ENCODE measurements at regions not wholly inside any gene's neighbourhood (a gene's known extent, or its start where the extent isn't known, plus 50 kb on each side); places are given as distances from the start of the nearest gene placed in this dataset.

DNA sequence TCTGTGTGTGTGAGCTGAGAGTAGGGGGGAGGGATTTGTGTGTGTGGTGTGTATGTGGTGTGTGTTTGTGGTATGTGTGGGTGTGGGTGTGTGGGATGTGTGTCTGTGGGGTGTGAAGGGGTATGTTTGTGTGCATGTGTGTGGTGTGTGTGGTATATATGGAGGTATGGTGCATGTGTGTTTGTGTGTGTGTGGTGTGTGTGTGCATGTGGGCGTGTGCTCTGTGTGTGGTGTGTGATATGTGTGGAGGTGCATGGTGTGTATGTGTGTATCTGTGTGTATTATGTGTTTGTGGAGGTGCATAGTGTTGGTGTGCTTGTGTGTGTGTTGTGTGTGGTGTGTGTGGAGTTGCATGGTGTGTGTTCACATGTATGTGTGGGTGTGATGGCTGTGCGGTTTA, 106.0 kb downstream of the CMPK2 start:
- DNase-seq = no peak

DNA sequence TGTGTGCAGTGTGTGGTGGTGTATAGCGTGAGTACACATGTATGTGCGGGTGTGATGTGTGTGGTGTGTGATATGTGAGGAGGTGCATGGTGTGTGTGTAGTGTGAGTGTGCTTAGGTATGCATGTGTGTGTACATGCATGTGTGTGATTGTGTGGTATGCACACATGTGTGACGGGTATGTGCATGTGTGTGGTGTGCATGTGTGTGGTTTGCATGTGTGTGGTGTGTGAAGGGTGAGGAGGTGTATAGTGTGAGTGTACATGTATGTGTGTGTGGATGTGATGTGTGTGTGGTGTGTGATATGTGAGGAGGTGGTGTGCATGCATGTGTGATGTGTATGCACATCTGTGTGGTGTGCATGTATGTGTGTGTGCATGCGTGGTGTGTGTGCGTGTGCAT, 105.6 kb downstream of the CMPK2 start:
- DNase-seq = no peak

- DNase-seq = no peak
Measured at GRCh38 chr2:6764968-6765723, 100.6 kb downstream of the CMPK2 start.

DNA sequence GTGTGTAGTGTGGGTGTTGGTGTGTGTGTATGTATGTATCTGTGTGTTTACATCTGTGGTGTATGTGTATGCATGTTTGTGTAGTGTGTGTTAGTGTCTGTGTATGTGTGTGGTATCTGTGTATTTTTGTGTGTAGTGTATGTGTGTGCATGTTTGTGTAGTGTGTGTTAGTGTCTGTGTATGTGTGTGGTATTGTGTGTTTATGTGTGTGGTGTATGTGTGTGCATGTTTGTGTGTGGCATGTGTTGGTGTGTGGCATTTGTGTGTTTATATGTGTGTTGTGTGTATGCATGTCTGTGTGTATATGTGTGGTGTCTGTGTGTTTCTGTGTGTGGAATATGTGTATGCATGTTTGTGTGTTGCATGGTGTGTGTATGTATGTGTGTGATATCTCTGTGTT, 96.4 kb downstream of the CMPK2 start:
- DNase-seq = no peak

GRCh38 chr2:6770006-6770405, 95.7 kb downstream of the CMPK2 start:
- DNase-seq = no peak

DNA sequence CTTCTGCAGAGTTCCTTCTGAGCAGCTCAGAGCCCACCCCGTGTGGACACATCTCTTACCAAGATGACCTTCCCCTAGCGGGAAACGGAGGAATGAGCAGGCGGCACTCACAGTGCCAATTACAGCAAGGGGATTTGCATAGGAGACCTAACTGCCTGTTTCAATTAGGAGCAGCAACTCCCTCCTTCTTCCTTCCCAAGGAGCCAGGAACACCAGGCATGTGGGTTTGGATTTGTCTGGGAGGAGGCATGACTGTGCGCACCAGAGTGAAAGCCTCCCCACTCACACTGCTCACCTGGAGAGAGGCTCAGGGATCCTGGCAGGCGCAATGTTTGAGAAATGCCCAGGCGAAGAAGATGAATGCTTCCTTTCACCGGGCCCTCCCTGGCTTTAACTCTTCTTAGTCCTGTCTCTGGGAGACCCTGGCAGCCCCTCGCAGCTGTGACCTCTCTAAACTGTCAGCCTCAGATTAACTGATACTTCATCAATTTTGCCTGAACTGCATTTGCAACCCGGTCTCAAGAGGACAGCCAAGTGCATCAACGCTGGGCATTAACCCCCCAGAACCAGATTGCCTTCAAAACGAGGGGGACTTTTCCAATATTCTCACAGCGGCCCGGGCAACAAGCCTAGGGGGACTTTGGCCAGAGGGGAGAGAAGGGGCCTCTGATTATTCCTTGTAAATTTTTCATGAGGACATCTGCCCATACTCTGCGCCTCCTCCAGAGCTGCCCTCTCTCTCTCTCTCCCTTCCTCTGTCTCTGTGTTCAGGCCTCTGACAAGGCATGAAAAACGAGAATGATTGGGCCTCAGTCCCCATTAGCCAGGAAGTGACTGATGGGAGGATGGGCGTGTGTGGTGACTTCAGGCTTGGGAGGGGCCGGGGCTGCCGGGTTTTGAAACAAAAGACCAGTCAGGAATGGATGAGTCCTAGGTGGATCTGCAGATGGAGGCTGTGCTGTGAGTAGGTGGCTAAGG, 93.8 kb downstream of the CMPK2 start:
- no peak for DNase-seq

GRCh38 chr2:6773007-6773693, 92.6 kb downstream of the CMPK2 start:
- DNase-seq = peak; percentile 12 to 58 (median 48)

GRCh38 chr2:6773694-6774044, 92.0 kb downstream of the CMPK2 start:
- no peak for DNase-seq

DNA sequence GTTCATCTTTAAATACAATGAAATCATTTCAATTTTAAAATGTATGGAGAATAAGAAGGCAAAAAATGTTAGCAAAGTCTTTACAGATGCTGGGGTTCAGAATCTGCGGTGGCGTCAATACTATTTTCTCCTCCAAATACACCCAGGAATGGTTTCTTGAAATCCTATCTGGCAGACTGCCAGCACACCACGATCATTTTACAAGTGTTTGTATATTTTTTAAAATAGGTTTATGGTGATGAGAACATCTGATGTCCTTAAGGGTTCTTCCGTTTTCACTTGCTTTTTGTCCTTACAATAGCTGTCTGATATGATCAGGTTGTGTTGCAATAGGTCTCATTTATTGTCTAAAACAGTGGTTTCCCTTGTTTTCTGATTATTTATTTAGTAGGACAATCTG, 89.6 kb downstream of the CMPK2 start:
- no peak for DNase-seq

GRCh38 chr2:6777626-6778025, 88.1 kb downstream of the CMPK2 start:
- no peak for DNase-seq

DNA sequence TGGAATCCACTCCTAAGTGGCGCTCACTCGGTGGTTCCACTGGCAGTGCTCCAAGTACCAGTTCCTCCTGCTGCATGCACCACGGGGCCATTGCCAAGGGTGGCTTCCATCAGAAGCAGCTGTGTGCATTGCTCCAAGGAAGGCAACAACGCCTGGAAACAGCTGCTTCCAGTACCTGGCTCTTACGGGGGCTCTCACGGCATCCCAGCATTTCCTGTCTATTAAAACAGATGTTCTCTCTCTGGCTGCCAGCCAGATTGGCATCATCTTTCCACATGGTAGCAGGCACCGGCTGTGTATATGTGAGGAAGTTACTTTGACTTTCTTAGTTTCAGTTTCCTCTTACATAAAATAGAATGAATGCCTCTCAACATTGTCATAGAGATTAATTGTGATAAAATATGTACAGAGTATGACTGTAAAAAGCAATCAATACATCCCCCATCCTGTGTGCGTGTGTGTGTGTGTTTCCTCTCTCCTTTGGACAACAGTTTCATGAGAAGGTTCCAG, 84.9 kb downstream of the CMPK2 start:
- DNase-seq = peak in 1 of 5 experiments; percentile 43

- no peak for DNase-seq
Measured at GRCh38 chr2:6782517-6783237, 83.0 kb downstream of the CMPK2 start.

- no peak for DNase-seq
Measured at GRCh38 chr2:6783238-6783614, 82.5 kb downstream of the CMPK2 start.

DNA sequence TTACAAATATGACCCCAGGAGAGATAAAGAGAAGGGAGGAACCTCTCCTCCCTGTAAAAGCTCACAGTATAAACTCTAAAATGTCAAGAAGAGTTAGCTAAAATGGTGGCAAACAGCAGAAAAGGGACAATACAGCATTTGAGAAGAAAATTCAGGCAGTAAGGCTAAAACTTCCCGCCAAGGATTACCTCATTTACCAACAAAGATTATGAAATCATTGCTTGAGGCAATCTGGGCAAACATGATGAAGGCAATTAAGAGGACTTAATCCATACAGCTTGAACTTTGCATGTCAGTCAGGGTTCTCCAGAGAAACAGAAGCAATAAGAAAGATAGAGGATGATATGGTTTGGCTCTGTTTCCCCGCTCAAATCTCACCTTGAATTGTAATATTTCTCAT, 81.4 kb downstream of the CMPK2 start:
- DNase-seq = no peak

- DNase-seq = no peak
Measured at GRCh38 chr2:6785493-6785892, 80.2 kb downstream of the CMPK2 start.

- no peak for DNase-seq
Measured at GRCh38 chr2:6787376-6787775, 78.3 kb downstream of the CMPK2 start.

GRCh38 chr2:6788614-6789013, 77.1 kb downstream of the CMPK2 start:
- no peak for DNase-seq

GRCh38 chr2:6789559-6790138, 76.1 kb downstream of the CMPK2 start:
- no peak for DNase-seq

DNA sequence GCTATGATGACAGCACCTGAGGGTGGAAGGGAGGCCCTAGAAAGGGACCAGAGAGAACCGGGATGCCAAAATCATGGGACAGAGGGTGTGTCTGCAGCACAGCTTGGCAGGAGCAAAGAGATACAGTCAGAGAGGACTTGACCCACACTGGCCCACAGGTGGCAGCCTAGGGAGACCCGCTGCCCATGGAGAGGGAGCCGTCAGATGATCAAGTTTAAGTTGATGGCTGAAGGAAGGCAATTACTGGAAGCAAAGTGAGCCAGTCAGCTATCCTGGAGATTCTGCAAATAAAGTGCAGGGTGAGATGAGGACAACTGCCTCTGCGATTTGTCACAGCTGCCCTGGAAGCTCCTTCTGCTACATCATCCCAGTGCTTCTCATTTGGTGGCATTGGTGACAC, 74.0 kb downstream of the CMPK2 start:
- no peak for DNase-seq

DNA sequence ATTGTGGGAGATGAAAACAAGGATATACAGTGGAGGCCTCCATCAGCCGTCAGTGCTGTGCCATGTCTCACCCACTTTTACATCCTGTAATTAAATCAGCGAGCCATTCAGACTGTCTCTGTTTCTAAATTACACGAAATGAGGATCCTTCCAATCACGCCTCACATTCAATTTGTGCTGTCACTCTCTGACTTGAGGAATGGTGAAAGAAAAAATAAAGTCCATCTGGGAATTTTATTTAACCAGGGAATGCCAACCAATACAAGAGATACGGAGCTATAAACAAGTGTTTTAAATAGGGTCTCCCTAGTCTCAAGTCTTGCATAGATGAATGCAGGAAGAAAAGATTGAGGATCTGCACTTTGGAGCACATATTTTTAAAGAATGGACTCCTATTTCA, 72.8 kb downstream of the CMPK2 start:
- no peak for DNase-seq

GRCh38 chr2:6793371-6793770, 72.3 kb downstream of the CMPK2 start:
- no peak for DNase-seq

DNA sequence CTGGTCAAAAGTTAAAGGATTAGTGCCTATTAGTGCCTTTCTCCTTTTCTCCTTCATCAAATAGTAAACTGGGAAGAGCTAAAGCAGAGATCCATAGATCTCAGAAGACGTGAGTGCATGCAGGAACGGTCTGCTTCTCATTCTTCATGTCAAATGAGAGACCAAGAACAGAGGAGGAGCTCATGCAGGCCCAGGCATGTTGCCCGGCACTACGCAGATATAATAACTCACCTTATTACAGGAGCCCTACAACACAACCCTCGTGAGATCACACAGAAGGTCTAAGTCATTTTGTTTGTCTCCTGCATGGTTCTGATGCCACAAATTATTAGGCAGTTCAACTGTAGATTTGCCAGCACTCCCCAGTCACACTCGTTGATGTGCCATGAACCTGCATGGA, 71.8 kb downstream of the CMPK2 start:
- DNase-seq = no peak
